Hepatic stellate cell (primary cell): ENCODE measurements at regions not wholly inside any gene's neighbourhood (a gene's known extent, or its start where the extent isn't known, plus 50 kb on each side); places are given as distances from the start of the nearest gene placed in this dataset.

Source experiments
- DNase-seq: peaks from one replicate; pipeline ENCODE4 v3.0.0; 2011; ENCODE audit warnings: low spot score

DNA sequence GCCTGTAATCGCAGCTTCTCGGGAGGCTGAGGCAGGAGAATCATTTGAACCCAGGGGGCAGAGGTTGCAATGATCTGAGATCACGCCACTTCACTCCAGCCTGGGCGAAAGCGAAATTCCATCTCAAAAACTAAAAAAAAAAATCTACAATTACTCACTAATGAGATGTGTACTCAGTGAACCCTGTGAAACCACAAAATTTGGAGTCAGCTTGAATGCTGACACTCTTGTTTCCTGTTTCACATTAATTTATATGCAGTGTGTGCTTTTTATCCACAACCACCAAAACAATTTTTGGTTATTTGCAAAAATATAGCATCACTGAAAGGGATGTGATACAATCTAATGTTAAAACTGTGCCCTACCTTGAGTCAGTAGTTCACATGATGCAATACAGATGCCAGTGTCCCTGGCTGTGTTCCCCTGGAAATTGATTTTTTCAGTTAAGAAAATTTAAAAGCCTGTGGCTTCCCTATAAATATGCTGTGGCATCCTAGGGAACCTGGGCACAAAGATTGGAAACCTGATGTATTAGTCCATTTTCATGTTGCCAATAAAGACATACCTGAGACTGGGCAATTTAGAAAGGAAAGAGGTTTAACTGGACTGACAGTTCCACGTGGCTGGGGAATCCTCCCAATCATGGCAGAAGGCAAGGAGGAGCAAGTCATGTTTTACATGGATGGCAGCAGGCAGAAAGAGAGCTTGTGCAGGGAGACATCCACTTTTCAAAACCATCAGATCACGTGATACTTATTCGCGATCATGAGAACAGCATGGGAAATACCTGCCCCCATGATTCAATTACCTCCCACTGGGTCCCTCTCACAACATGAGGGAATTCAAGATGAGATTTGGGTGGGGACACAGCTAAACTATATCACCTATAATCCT lies 337.5 kb upstream of the NT5C1B start:
- DNase-seq: no peak

DNA sequence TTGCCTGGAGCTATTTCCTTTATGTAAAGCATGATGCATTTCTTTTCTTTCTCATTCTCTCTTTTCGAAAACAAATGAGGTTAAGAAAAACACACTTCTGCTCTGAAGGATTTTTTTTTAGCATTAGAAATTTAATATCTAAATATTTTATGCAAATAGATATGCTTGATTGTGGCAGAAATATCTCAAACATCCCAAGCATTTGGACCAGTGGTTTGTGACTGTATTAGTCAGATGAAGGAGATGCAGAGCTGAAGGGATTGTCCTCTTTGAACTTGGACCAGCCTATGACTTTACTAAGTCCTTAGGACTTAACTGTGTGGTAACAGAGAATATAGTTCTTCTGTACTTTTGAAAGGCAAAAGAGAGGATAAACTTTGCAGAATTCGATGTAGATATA lies 335.9 kb upstream of the NT5C1B start:
- DNase-seq: peak; percentile 40

DNA sequence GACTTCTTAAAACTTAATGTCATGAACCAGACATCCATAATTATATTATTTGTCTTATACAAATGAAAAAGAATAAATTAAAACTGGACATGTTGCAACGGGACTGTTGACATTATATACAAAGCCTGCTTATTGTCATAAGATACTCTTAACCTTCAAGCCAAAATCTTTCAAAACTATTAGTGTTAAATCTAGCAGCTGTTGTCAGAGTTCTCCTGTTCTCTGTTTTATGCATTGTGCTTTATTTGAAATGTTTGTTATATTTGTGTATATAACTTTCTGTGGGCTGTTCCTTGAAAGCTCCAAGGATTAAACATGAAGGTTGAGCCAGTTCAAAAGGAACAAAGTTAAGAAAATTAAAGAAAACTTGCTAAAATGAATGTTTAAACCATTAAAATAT lies 335.5 kb upstream of the NT5C1B start:
- DNase-seq: no peak

- no peak for DNase-seq
These were observed 335.0 kb upstream of the NT5C1B start for GRCh38 chr2:18924386-18924785.

DNA sequence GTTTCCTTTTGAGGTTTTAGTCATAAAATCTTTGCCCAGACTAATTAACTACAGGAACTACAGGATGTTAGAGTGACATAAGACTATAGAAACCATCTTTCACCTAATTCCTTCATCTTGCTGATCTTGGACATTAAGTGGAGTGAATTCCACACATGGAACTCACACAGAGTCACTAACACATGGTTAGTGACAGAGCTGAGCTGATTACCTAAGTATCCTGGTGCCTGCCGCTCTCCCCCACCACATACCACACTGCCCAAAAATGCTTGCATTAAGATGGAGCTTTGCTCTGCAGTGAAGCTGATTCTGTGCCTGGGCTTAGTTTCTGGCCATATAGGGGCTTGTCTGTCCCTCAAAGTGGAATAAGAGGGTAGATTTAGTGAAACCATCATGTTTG lies 332.9 kb upstream of the NT5C1B start:
- DNase-seq: no peak

DNA sequence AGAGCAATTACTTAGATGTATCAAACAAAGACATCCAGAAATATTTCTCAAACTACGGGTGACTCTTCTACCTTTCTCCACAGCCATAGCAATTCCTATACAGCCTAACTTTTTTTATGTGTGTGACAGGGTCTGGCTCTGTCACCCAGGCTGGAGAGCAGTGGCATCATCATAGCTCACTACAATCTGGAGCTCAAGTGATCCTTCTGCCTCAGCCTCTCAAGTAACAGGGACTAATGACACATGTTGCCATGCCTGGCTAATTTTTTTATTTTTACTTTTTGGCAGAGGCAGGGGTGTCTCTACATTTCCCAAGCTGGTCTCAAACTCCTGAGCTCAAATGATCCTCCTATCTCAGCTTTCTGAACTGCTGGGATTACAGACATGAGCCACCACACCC lies 328.9 kb upstream of the NT5C1B start:
- no peak for DNase-seq

- DNase-seq: no peak
These were observed 325.9 kb upstream of the NT5C1B start for GRCh38 chr2:18915227-18915626.

- no peak for DNase-seq
These were observed 324.1 kb upstream of the NT5C1B start for GRCh38 chr2:18913512-18913911.

- DNase-seq: no peak
These were observed 323.0 kb upstream of the NT5C1B start for GRCh38 chr2:18912225-18912888.

DNA sequence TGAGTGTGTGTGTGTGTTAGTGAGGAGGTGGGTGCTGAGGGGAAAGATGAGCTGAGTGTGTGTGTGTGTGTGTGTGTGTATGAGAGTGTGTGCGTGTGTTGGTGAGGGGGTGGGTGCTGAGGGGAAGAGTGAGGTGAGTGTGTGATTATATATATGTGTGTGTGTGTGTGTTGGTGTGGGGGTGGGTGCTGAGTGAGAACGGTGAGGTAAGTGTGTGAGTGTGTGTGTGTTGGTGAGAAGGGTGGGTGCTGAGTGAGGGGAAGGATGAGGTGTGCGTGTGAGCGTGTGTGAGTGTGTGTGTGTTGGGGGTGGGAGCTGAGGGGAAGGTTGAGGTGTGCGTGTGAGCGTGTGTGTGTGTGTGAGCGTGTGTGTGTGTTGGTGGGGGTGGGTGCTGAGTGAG lies 322.0 kb upstream of the NT5C1B start:
- DNase-seq: no peak

- DNase-seq: peak; percentile 23
These were observed 321.5 kb upstream of the NT5C1B start for GRCh38 chr2:18910843-18911242.

DNA sequence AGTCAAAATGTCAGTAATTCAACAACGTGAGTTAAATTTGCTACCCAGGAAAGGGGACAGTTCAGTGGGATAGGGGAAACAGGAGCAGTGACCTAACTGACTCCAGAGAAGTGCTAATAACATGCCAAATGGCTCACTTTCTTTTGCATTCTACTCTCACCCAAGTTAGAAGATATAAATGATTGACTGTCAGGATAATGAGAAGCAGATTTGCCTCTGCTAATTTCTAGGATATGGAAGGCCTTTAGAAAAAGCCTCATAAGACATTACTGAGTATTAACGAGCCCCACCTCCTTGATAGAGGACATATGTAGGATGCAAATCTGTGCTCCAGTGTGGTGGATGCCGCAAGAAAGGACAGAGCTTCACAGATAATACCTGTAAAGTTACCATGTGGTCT lies 318.6 kb upstream of the NT5C1B start:
- no peak for DNase-seq

DNA sequence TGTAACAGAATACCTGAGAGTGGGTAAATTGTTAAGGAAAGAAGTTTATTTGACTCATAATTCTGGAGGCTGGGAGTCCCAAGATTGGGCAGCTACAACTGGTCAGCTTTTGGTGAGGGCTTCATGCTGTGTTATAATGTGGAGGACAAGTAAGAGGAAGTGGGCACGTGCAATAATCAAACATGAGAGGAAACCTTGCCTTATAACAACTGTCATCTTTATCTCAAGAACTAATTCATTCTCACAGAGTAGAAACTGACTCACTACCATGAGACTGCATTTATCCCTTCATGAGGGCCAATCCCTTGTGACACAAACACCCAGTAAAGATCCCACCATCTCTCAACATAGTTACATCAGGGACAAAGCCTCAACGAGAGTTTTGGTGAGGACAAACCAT lies 318.1 kb upstream of the NT5C1B start:
- no peak for DNase-seq

GRCh38 chr2:18903750-18904149 lies 314.4 kb upstream of the NT5C1B start:
- no peak for DNase-seq

DNA sequence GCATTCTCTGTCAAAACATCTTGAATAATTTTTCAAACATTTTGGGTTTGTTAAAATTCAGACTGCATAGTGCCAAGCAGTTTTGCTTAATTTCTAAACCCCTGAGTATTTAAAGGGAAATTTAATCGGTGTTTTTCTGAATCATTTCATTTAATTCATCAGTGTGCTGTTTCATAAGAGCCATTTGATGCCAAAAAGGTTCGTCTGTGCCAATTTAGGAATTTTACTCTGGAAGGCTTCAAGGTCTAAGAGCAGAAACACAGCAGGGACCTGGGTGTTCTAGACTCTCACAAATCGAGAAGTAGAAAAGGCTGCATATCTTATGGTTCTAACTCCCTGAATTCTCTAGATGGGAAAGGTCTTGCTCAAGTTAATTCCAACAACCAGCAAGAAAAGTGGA lies 311.9 kb upstream of the NT5C1B start:
- no peak for DNase-seq

- DNase-seq: peak; percentile 32
These were observed 311.3 kb upstream of the NT5C1B start for GRCh38 chr2:18900691-18901141.

DNA sequence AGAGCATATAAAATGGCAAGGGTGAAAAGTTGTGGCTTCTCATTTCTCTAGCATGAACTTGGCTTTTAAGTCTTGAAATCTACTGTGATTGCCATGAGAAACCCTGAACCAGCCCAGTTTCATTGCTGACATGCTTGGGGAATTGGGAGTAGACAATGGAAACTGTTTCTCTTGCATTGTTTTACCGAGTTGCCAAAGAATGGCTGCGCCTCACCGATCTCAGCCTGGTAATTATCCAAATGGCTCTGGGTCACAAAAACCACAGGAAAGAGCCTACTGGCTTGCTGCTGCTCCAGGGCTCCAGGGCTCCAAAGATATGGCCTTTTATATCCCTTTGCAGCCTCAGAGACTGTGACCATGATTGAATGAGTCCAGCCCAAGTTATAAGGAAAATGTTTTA lies 310.4 kb upstream of the NT5C1B start:
- DNase-seq: no peak

DNA sequence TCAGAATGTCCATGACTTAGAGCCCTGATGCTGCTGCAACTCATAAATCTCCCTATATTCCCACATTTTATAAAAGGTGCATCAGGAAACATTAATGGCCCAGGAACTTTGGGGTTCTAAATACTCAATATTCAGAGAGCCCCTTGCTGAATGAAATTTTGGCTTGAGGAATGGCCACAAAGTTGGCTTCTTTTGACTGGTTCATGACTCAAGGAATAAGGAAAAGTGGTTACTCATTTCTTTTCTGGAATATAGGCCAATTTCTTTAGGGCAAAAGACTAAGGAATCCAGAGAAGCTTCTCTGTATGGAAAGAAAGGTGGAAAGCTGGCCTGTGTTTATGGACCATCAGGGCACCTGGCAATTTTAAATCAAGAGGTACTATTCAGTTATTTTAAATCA lies 308.9 kb upstream of the NT5C1B start:
- no peak for DNase-seq

- no peak for DNase-seq
These were observed 306.9 kb upstream of the NT5C1B start for GRCh38 chr2:18896125-18896764.

- DNase-seq: no peak
These were observed 302.4 kb upstream of the NT5C1B start for GRCh38 chr2:18891600-18892345.

DNA sequence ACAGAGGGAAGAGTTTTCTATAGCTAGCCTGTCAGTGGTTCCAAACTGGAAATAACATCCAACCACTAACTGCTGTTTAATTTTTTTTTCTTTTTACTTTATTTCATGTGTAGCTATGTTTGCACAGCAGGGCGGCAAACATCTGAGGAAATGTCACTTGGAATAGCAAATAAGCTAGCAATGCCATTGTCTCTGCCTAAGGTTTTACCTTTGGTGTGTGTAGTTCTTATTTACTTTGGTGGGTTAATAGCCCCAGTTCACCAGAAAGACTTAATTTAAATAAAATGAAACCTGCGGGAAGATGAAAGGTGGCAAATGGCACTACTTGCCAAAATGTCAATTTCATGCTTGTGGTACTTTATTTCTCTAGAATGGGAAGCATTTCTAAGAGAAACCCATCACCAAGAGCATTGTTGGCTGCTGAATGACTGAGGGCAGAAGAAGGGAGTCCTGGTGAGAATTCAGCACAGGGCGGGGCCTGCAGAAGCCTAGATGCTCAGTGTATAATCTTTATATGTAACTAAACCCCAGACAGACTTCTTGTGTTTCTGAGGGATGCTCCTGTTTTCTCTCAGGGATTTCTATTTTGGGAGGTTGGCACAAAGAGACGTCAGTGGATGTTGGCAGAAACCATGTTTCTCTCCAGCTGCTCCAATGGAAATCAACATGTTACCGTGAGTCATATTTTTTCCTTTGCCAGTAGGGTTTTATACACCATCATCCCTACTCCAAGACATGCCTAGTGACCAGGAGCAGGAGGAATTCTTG lies 300.4 kb upstream of the NT5C1B start:
- no peak for DNase-seq

GRCh38 chr2:18885457-18885856 lies 296.1 kb upstream of the NT5C1B start:
- no peak for DNase-seq
